Peyer's patch (tissue), 4 donors: ENCODE measurements at regions not wholly inside any gene's neighbourhood (a gene's known extent, or its start where the extent isn't known, plus 50 kb on each side); places are given as distances from the start of the nearest gene placed in this dataset.

Experiments
- CTCF ChIP-seq, 6 experiments: fragments of 450-650 bp in 4 of 6; fragments of 200-600 bp in 2 of 6; sonication (generic) in 1 of 6; IDR thresholded peaks; one replicate each; pipeline ENCODE4 v1.5.1; 2017 to 2019; ENCODE audit warnings: antibody characterized with exemption in 6 of 6, mild to moderate bottlenecking in 3 of 6, moderate library complexity in 1 of 6
- POLR2A ChIP-seq, 2 donors: fragments of 450-650 bp; IDR thresholded peaks; one replicate each; pipeline ENCODE4 v1.5.1; 2017; ENCODE audit warnings: antibody characterized with exemption in 2 of 2, mild to moderate bottlenecking in 2 of 2, moderate library complexity in 2 of 2

DNA sequence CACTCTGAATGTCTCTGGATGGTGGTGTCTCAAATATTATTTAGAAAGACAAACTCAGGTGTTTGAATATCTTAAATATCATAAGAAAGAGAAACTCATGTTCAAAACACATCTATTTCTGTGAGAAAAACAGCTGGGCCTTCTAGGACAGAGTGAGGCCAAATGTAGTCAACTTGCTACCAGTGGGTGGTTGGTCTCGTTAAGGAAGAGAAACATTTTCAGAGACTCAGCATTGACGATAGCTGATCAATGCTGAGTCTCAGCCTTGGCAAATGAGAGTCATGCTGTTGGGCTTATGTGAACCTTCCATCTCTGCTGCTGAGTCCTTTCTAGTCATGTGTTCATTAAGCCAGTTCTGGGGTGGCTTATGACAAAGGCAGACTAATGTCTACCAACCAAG, 418.0 kb downstream of the CETN3 start:
- TF ChIP-seq CTCF (IDR thresholded peaks at IDR 0.05) (no peak), POLR2A (IDR thresholded peaks at IDR 0.05) (no peak)
